Neural crest cell (in vitro differentiated cells): ENCODE measurements at regions not wholly inside any gene's neighbourhood (a gene's known extent, or its start where the extent isn't known, plus 50 kb on each side); places are given as distances from the start of the nearest gene placed in this dataset.

Source experiments
- DNase-seq: peaks from one replicate; pipeline ENCODE4 v3.0.0; 2021; ENCODE audit warnings: low read depth, mixed read lengths, low spot score
- H3K27ac Mint-ChIP-seq: one replicate; pipeline ENCODE4 v1.8.0; 2021; ENCODE audit warnings: mild to moderate bottlenecking, mixed read lengths; ENCODE audit not compliant: unreplicated experiment
- H3K27me3 Mint-ChIP-seq: 2 replicates; pipeline ENCODE4 v1.8.0; 2021; ENCODE audit warnings: low read depth, mild to moderate bottlenecking, mixed read lengths
- H3K36me3 Mint-ChIP-seq: 2 replicates; pipeline ENCODE4 v1.8.0; 2021; ENCODE audit warnings: low read depth, mild to moderate bottlenecking, mixed read lengths
- H3K4me1 Mint-ChIP-seq: 2 replicates; pipeline ENCODE4 v1.8.0; 2021; ENCODE audit warnings: mixed read lengths
- H3K4me3 Mint-ChIP-seq: one replicate; pipeline ENCODE4 v1.8.0; 2021; ENCODE audit warnings: mild to moderate bottlenecking, mixed read lengths
- H3K9me3 Mint-ChIP-seq: 2 replicates; pipeline ENCODE4 v1.8.0; 2021; ENCODE audit warnings: mixed read lengths
- TF ChIP-seq, protein P1 (sequence below): fragments of 200-600 bp; sonication (generic); conservative IDR thresholded peaks from 2 replicates; pipeline ENCODE4 v1.5.0; 2021; ENCODE audit warnings: antibody characterized with exemption, mild to moderate bottlenecking

DNA sequence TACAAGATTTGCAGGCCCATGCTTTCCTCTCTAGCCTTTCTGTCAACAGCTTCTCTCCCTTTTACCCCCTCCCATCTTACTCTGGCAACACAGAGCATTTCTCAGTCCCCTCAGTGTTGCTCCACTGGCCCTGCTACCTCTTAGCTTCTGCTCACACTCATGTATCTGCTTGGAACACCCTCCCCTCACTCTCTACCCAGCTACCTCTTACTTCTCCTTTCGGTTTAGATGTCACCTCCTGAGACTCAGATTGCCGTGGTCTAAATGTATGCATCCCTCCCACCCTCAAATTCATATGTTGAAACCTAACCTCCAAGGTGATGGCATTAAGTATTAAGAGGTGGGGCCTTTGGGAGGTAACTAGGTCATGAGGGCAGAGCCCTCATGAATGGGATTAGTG is 80.1 kb downstream of the FOXD2 start:
- DNase-seq: no peak
- Mint-ChIP-seq H3K4me1 (no peaks in the 10 kb centered on the region), H3K27ac (no peak overlapping the region), H3K4me3 (no peak overlapping the region), H3K36me3 (no peaks in the 10 kb centered on the region), H3K27me3 (peaks cover 13% of the 10 kb centered on the region), H3K9me3 (peaks cover 3% of the 10 kb centered on the region)
- TF ChIP-seq, protein P1, sequence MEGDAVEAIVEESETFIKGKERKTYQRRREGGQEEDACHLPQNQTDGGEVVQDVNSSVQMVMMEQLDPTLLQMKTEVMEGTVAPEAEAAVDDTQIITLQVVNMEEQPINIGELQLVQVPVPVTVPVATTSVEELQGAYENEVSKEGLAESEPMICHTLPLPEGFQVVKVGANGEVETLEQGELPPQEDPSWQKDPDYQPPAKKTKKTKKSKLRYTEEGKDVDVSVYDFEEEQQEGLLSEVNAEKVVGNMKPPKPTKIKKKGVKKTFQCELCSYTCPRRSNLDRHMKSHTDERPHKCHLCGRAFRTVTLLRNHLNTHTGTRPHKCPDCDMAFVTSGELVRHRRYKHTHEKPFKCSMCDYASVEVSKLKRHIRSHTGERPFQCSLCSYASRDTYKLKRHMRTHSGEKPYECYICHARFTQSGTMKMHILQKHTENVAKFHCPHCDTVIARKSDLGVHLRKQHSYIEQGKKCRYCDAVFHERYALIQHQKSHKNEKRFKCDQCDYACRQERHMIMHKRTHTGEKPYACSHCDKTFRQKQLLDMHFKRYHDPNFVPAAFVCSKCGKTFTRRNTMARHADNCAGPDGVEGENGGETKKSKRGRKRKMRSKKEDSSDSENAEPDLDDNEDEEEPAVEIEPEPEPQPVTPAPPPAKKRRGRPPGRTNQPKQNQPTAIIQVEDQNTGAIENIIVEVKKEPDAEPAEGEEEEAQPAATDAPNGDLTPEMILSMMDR: no peak

DNA sequence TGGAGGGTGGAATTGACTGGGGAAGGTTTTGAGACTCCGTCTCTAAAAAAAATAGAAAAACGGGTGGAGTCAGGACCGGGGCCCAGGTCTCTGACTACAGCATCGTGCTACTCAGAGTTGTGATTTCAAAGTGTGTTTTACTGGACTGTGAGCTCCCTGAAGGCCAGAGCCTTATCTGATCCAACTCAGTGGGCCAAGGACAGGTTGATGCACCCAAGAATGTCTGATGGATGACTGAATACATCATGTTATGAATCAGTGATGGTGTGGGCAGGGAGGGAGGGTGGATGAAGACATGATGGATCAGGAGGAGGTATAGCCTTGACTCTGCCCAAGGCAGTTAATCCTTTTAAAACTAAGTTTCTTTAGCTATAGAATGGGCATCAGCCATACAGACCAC is 81.6 kb downstream of the FOXD2 start:
- H3K36me3 Mint-ChIP-seq: no peaks in the 10 kb centered on the region
- TF ChIP-seq, protein P1: no peak
- H3K27me3 Mint-ChIP-seq: peaks cover 6% of the 10 kb centered on the region
- H3K4me3 Mint-ChIP-seq: no peak overlapping the region
- peaks cover 3% of the 10 kb centered on the region for H3K9me3 Mint-ChIP-seq
- DNase-seq: no peak
- no peak overlapping the region for H3K27ac Mint-ChIP-seq
- H3K4me1 Mint-ChIP-seq: peaks cover 10% of the 10 kb centered on the region

DNA sequence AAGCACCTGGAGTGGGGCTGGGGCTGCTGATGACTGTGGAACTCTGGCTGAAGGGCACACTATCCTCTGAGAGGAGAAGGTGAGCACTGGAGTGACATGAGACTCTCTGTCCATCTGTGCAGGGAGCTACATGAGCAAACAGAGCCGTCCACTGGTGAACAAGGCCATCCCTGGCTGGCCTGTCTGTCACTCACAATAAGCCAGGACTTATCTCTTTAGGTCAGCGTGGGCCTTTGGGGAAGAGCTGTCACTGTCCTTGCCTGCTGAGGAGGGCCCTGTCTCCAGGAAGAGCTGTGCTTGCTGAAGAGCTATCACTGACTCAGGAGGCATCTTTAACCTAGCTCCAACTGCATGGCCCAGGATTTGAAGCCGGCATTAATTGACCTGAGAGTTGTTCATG is 82.1 kb downstream of the FOXD2 start:
- TF ChIP-seq, protein P1: no peak
- H3K36me3 Mint-ChIP-seq: no peaks in the 10 kb centered on the region
- no peak overlapping the region for H3K4me3 Mint-ChIP-seq
- peak overlapping the region; percentile 35 for H3K27ac Mint-ChIP-seq
- H3K27me3 Mint-ChIP-seq: peaks cover 6% of the 10 kb centered on the region
- peaks cover 10% of the 10 kb centered on the region for H3K4me1 Mint-ChIP-seq
- no peak for DNase-seq
- no peaks in the 10 kb centered on the region for H3K9me3 Mint-ChIP-seq

- TF ChIP-seq, protein P1: no peak
- H3K36me3 Mint-ChIP-seq: no peaks in the 10 kb centered on the region
- peaks cover 12% of the 10 kb centered on the region for H3K27me3 Mint-ChIP-seq
- DNase-seq: no peak
- H3K4me1 Mint-ChIP-seq: peaks cover 10% of the 10 kb centered on the region
- H3K27ac Mint-ChIP-seq: no peak overlapping the region
- H3K4me3 Mint-ChIP-seq: no peak overlapping the region
- no peaks in the 10 kb centered on the region for H3K9me3 Mint-ChIP-seq
Observed at GRCh38 chr1:47521034-47521881, 83.4 kb downstream of the FOXD2 start.

- peaks cover 2% of the 10 kb centered on the region for H3K9me3 Mint-ChIP-seq
- H3K4me3 Mint-ChIP-seq: no peak overlapping the region
- TF ChIP-seq, protein P1: no peak
- H3K27me3 Mint-ChIP-seq: peaks cover 7% of the 10 kb centered on the region
- H3K27ac Mint-ChIP-seq: no peak overlapping the region
- DNase-seq: no peak
- H3K4me1 Mint-ChIP-seq: peaks cover 14% of the 10 kb centered on the region
- no peaks in the 10 kb centered on the region for H3K36me3 Mint-ChIP-seq
Observed at GRCh38 chr1:47522935-47523834, 85.3 kb downstream of the FOXD2 start.
